MCF 10A (cell line): ENCODE measurements at regions not wholly inside any gene's neighbourhood (a gene's known extent, or its start where the extent isn't known, plus 50 kb on each side); places are given as distances from the start of the nearest gene placed in this dataset.

Experiments
- BruUV-seq: library from RNA; stranded (reverse); fragments of 400-500 nt; replicated peaks from 2 replicates; lab custom pipeline; 2021; lab: Mats Ljungman, UMichigan
- CTCF ChIA-PET: fragments of 300-600 bp; sonication (Branson Sonifier 250); formaldehyde crosslinking; extraction: SDS; loops from one replicate; lab custom pipeline; 2021; ENCODE audit warnings: antibody characterized with exemption, inconsistent platforms; lab: Yijun Ruan, JAX
- POLR2A ChIA-PET: fragments of 300-600, 350-650 bp; sonication (Branson Sonifier 250); formaldehyde crosslinking; extraction: SDS; loops from one replicate; lab custom pipeline; 2020; ENCODE audit warnings: antibody characterized with exemption, inconsistent platforms; lab: Yijun Ruan, JAX
- DNase-seq: peaks from one replicate; pipeline ENCODE4 v3.0.0-alpha.2; 2018; ENCODE audit not compliant: unreplicated experiment
- H3K27ac Mint-ChIP-seq: one replicate; pipeline ENCODE4 v1.8.0; 2022; ENCODE audit warnings: mild to moderate bottlenecking, low read depth, mixed read lengths; ENCODE audit not compliant: unreplicated experiment
- H3K27me3 Mint-ChIP-seq: one replicate; pipeline ENCODE4 v1.8.0; 2022; ENCODE audit warnings: mixed read lengths; ENCODE audit not compliant: insufficient read depth, unreplicated experiment
- H3K36me3 Mint-ChIP-seq: one replicate; pipeline ENCODE4 v1.8.0; 2022; ENCODE audit warnings: mild to moderate bottlenecking, moderate library complexity, mixed read lengths; ENCODE audit not compliant: insufficient read depth, unreplicated experiment
- H3K4me1 Mint-ChIP-seq: one replicate; pipeline ENCODE4 v1.8.0; 2022; ENCODE audit warnings: mixed read lengths; ENCODE audit not compliant: insufficient read depth, unreplicated experiment
- H3K4me3 Mint-ChIP-seq: one replicate; pipeline ENCODE4 v1.8.0; 2022; ENCODE audit warnings: mild to moderate bottlenecking, moderate library complexity, mixed read lengths; ENCODE audit not compliant: unreplicated experiment
- H3K9me3 Mint-ChIP-seq: one replicate; pipeline ENCODE4 v1.8.0; 2022; ENCODE audit warnings: mixed read lengths; ENCODE audit not compliant: unreplicated experiment
- CTCF ChIP-seq: fragments of 200-600 bp; IDR thresholded peaks from one replicate; pipeline ENCODE4 v1.8.0; 2022; ENCODE audit warnings: antibody characterized with exemption, mild to moderate bottlenecking; ENCODE audit not compliant: unreplicated experiment
- intact Hi-C: fragments of 100-400 bp; cut with micrococcal nuclease; formaldehyde crosslinking; loops from 2 replicates; pipeline ENCODE4 v1.14.1; 2022

GRCh38 chr7:98701372-98701771 is 84.3 kb downstream of the NPTX2 start:
- Mint-ChIP-seq H3K27me3 (peaks cover 33% of the 10 kb centered on the region), H3K4me1 (no peaks in the 10 kb centered on the region), H3K36me3 (no peaks in the 10 kb centered on the region), H3K27ac (no peak overlapping the region), H3K9me3 (peaks cover 7% of the 10 kb centered on the region), H3K4me3 (no peak overlapping the region)
- CTCF ChIA-PET, result no interaction called here
- DNase-seq, result no peak
- POLR2A ChIA-PET, result no interaction called here
- intact Hi-C loops, result no loop called here
- TF ChIP-seq CTCF, result no peak
- no TSS peak for BruUV-seq

GRCh38 chr7:98702021-98702420 is 84.9 kb downstream of the NPTX2 start:
- Mint-ChIP-seq H3K27ac (no peak overlapping the region), H3K36me3 (no peaks in the 10 kb centered on the region), H3K27me3 (peaks cover 37% of the 10 kb centered on the region), H3K9me3 (peaks cover 4% of the 10 kb centered on the region), H3K4me1 (no peaks in the 10 kb centered on the region), H3K4me3 (no peak overlapping the region)
- no peak for DNase-seq
- intact Hi-C loops, result no loop called here
- POLR2A ChIA-PET, result no interaction called here
- TF ChIP-seq CTCF, result no peak
- CTCF ChIA-PET, result interaction anchor here (0.6 kb wide), 1 partner anchor 38 kb away, joined by 4 read pairs; no protein-coding TSS in a partner anchor
- BruUV-seq, result no TSS peak

GRCh38 chr7:98703916-98704315 is 86.8 kb downstream of the NPTX2 start:
- Mint-ChIP-seq H3K27ac (no peak overlapping the region), H3K4me1 (no peaks in the 10 kb centered on the region), H3K4me3 (no peak overlapping the region), H3K27me3 (peaks cover 27% of the 10 kb centered on the region), H3K36me3 (no peaks in the 10 kb centered on the region), H3K9me3 (no peaks in the 10 kb centered on the region)
- intact Hi-C loops, result no loop called here
- ChIA-PET CTCF (interaction anchor here (0.6 kb wide), 1 partner anchor 42 kb away, joined by 3 read pairs; no protein-coding TSS in a partner anchor), POLR2A (no interaction called here)
- no peak for DNase-seq
- no TSS peak for BruUV-seq
- TF ChIP-seq CTCF, result no peak

GRCh38 chr7:98705626-98706025 is 88.5 kb downstream of the NPTX2 start:
- H3K4me1 Mint-ChIP-seq, result no peaks in the 10 kb centered on the region
- no TSS peak for BruUV-seq
- H3K27me3 Mint-ChIP-seq, result peaks cover 17% of the 10 kb centered on the region
- H3K36me3 Mint-ChIP-seq, result no peaks in the 10 kb centered on the region
- intact Hi-C loops, result no loop called here
- CTCF ChIA-PET, result interaction anchor here (0.7 kb wide), 1 partner anchor 46 kb away, joined by 3 read pairs; no protein-coding TSS in a partner anchor
- no peak overlapping the region for H3K27ac Mint-ChIP-seq
- no peak overlapping the region for H3K4me3 Mint-ChIP-seq
- TF ChIP-seq CTCF, result no peak
- no peaks in the 10 kb centered on the region for H3K9me3 Mint-ChIP-seq
- POLR2A ChIA-PET, result no interaction called here
- no peak for DNase-seq
